K562 (cell line): ENCODE measurements at regions not wholly inside any gene's neighbourhood (a gene's known extent, or its start where the extent isn't known, plus 50 kb on each side); places are given as distances from the start of the nearest gene placed in this dataset.

Experiments used
- TF ChIP-seq, protein P1 (sequence below), 2 experiments: fragments of 450-650 bp in 1 of 2; sonication (generic) in 1 of 2; formaldehyde crosslinking; conservative IDR thresholded peaks; 2 replicates each; pipeline versions ENCODE4 v1.4.0 to v1.8.1; 2020 to 2022; ENCODE audit warnings: mild to moderate bottlenecking in 1 of 2, missing genetic modification reagents in 1 of 2
- TF ChIP-seq, protein P2 (sequence below): sonication (generic); formaldehyde crosslinking; IDR thresholded peaks from 2 replicates; pipeline ENCODE4 v1.8.0; 2022; ENCODE audit warnings: mild to moderate bottlenecking, missing genetic modification reagents, borderline replicate concordance
- TF ChIP-seq, protein P3 (sequence below): fragments of 450-650 bp; IDR thresholded peaks from 2 replicates; pipeline ENCODE4 v1.6.1; 2016; ENCODE audit warnings: borderline replicate concordance

DNA sequence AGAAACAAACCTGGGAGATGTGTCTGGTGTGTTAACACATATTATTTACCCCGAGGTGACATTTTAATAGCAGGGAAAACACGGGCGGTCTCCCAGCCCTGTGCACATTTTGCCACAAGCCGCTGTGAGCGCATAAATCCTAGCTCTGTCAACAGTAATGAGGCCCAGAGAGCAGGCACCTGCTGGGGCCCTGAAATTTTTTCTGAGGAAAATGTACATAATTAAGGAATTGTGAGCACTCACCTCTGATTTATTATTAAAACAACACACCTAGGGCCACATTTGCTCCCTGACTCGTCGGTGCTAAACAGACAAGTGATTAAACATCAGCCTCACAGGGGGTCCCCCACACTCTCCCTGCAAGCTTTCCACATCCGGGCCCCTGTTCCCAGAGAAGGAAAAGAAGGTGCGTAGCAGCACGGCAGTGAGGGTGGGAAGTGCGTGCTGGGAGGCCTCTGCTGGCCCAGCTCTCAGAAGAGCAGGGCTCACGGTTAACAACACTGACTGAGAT, 616.3 kb downstream of the UQCRFS1 start:
- TF ChIP-seq, protein P1, sequence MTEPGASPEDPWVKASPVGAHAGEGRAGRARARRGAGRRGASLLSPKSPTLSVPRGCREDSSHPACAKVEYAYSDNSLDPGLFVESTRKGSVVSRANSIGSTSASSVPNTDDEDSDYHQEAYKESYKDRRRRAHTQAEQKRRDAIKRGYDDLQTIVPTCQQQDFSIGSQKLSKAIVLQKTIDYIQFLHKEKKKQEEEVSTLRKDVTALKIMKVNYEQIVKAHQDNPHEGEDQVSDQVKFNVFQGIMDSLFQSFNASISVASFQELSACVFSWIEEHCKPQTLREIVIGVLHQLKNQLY (CRISPR knock-in tag; conservative IDR thresholded peaks at IDR 0.05) = no peak
- TF ChIP-seq, protein P2, sequence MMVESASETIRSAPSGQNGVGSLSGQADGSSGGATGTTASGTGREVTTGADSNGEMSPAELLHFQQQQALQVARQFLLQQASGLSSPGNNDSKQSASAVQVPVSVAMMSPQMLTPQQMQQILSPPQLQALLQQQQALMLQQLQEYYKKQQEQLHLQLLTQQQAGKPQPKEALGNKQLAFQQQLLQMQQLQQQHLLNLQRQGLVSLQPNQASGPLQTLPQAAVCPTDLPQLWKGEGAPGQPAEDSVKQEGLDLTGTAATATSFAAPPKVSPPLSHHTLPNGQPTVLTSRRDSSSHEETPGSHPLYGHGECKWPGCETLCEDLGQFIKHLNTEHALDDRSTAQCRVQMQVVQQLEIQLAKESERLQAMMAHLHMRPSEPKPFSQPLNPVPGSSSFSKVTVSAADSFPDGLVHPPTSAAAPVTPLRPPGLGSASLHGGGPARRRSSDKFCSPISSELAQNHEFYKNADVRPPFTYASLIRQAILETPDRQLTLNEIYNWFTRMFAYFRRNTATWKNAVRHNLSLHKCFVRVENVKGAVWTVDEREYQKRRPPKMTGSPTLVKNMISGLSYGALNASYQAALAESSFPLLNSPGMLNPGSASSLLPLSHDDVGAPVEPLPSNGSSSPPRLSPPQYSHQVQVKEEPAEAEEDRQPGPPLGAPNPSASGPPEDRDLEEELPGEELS (CRISPR knock-in tag) = no peak
- TF ChIP-seq, protein P3, sequence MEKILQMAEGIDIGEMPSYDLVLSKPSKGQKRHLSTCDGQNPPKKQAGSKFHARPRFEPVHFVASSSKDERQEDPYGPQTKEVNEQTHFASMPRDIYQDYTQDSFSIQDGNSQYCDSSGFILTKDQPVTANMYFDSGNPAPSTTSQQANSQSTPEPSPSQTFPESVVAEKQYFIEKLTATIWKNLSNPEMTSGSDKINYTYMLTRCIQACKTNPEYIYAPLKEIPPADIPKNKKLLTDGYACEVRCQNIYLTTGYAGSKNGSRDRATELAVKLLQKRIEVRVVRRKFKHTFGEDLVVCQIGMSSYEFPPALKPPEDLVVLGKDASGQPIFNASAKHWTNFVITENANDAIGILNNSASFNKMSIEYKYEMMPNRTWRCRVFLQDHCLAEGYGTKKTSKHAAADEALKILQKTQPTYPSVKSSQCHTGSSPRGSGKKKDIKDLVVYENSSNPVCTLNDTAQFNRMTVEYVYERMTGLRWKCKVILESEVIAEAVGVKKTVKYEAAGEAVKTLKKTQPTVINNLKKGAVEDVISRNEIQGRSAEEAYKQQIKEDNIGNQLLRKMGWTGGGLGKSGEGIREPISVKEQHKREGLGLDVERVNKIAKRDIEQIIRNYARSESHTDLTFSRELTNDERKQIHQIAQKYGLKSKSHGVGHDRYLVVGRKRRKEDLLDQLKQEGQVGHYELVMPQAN = no peak
